ENCODE measurements at regions not wholly inside any gene's neighbourhood (a gene's known extent, or its start where the extent isn't known, plus 50 kb on each side); places are given as distances from the start of the nearest gene placed in this dataset.

- no peak for TF ChIP-seq CTCF (conservative IDR thresholded peaks at IDR 0.05; ENCODE audit: low read depth, low read length)
- TF ChIP-seq EZH2 (IDR thresholded peaks at IDR 0.05; ENCODE audit: borderline replicate concordance, low read depth, low read length, poor library complexity, severe bottlenecking) = no peak
- BruUV-seq (replicated peaks) = no TSS peak
- CTCF ChIA-PET = no interaction called here
- intact Hi-C loops (cut with micrococcal nuclease; ENCODE audit: unreplicated experiment) = no loop called here
- POLR2A ChIA-PET (ENCODE audit: low non-redundant PET) = no interaction called here
- Histone ChIP-seq H3K27me3 (replicated peaks; ENCODE audit: insufficient read depth, low read depth, low read length, poor library complexity) (no peaks in the 10 kb centered on the region), H3K9me3 (ENCODE audit: low read depth, low read length, poor library complexity, severe bottlenecking) (no peaks in the 10 kb centered on the region), H3K27ac (ENCODE audit: low read depth, low read length, poor library complexity, severe bottlenecking) (no peak overlapping the region), H3K4me1 (ENCODE audit: insufficient read depth, low read length, poor library complexity, severe bottlenecking) (no peaks in the 10 kb centered on the region), H3K36me3 (ENCODE audit: insufficient read depth, low read length, poor library complexity, severe bottlenecking) (no peaks in the 10 kb centered on the region), H3K4me3 (ENCODE audit: low read depth, low read length, poor library complexity, severe bottlenecking) (no peak overlapping the region)
- DNase-seq (ENCODE audit: low spot score) = no peak
Observed at GRCh38 chr5:82425591-82425990, 147.4 kb upstream of the RPS23 start.

- intact Hi-C loops (cut with micrococcal nuclease; ENCODE audit: unreplicated experiment) = no loop called here
- TF ChIP-seq EZH2 (IDR thresholded peaks at IDR 0.05; ENCODE audit: borderline replicate concordance, low read depth, low read length, poor library complexity, severe bottlenecking) (no peak), CTCF (conservative IDR thresholded peaks at IDR 0.05; ENCODE audit: low read depth, low read length) (no peak)
Observed at GRCh38 chr5:82424211-82424610, 146.1 kb upstream of the RPS23 start.

GRCh38 chr5:82422751-82423181, 144.6 kb upstream of the RPS23 start:
- no peaks in the 10 kb centered on the region for H3K4me1 ChIP-seq (ENCODE audit: insufficient read depth, low read length, poor library complexity, severe bottlenecking)
- no peak overlapping the region for H3K4me3 ChIP-seq (ENCODE audit: low read depth, low read length, poor library complexity, severe bottlenecking)
- POLR2A ChIA-PET (ENCODE audit: low non-redundant PET) = no interaction called here
- intact Hi-C loops (cut with micrococcal nuclease; ENCODE audit: unreplicated experiment) = no loop called here
- DNase-seq (ENCODE audit: low spot score) = no peak
- H3K27ac ChIP-seq (ENCODE audit: low read depth, low read length, poor library complexity, severe bottlenecking) = no peak overlapping the region
- no peaks in the 10 kb centered on the region for H3K27me3 ChIP-seq (replicated peaks; ENCODE audit: insufficient read depth, low read depth, low read length, poor library complexity)
- CTCF ChIA-PET = no interaction called here
- TF ChIP-seq EZH2 (IDR thresholded peaks at IDR 0.05; ENCODE audit: borderline replicate concordance, low read depth, low read length, poor library complexity, severe bottlenecking) = no peak
- no peak for TF ChIP-seq CTCF (conservative IDR thresholded peaks at IDR 0.05; ENCODE audit: low read depth, low read length)
- no peaks in the 10 kb centered on the region for H3K36me3 ChIP-seq (ENCODE audit: insufficient read depth, low read length, poor library complexity, severe bottlenecking)
- no TSS peak for BruUV-seq (replicated peaks)
- H3K9me3 ChIP-seq (ENCODE audit: low read depth, low read length, poor library complexity, severe bottlenecking) = no peaks in the 10 kb centered on the region

More at GRCh38 chr5:82424211-82424610, 146.1 kb upstream of the RPS23 start:
- H3K27ac ChIP-seq (ENCODE audit: low read depth, low read length, poor library complexity, severe bottlenecking) = no peak overlapping the region
- no peaks in the 10 kb centered on the region for H3K36me3 ChIP-seq (ENCODE audit: insufficient read depth, low read length, poor library complexity, severe bottlenecking)
- POLR2A ChIA-PET (ENCODE audit: low non-redundant PET) = no interaction called here
- CTCF ChIA-PET = no interaction called here
- no peak for DNase-seq (ENCODE audit: low spot score)
- no peaks in the 10 kb centered on the region for H3K27me3 ChIP-seq (replicated peaks; ENCODE audit: insufficient read depth, low read depth, low read length, poor library complexity)
- H3K4me1 ChIP-seq (ENCODE audit: insufficient read depth, low read length, poor library complexity, severe bottlenecking) = no peaks in the 10 kb centered on the region
- H3K4me3 ChIP-seq (ENCODE audit: low read depth, low read length, poor library complexity, severe bottlenecking) = no peak overlapping the region
- no peaks in the 10 kb centered on the region for H3K9me3 ChIP-seq (ENCODE audit: low read depth, low read length, poor library complexity, severe bottlenecking)
- BruUV-seq (replicated peaks) = no TSS peak

All from A673 (cell line).